Glutamatergic neuron (in vitro differentiated cells): ENCODE measurements at regions not wholly inside any gene's neighbourhood (a gene's known extent, or its start where the extent isn't known, plus 50 kb on each side); places are given as distances from the start of the nearest gene placed in this dataset.
A peak's percentile ranks its signal among the peaks of the same experiment; 100 is the strongest.

Source experiments
- DNase-seq: peaks from one replicate; pipeline ENCODE4 v3.0.0; 2022
- H3K27ac Mint-ChIP-seq: one replicate; pipeline ENCODE4 v1.8.0; 2020; ENCODE audit warnings: mild to moderate bottlenecking, mixed read lengths, inconsistent platforms; ENCODE audit not compliant: unreplicated experiment
- H3K27me3 Mint-ChIP-seq: one replicate; pipeline ENCODE4 v1.8.0; 2020; ENCODE audit warnings: mild to moderate bottlenecking, moderate library complexity, mixed read lengths, inconsistent platforms; ENCODE audit not compliant: unreplicated experiment
- H3K36me3 Mint-ChIP-seq: one replicate; pipeline ENCODE4 v1.8.0; 2020; ENCODE audit warnings: mild to moderate bottlenecking, mixed read lengths, inconsistent platforms; ENCODE audit not compliant: unreplicated experiment
- H3K4me1 Mint-ChIP-seq: one replicate; pipeline ENCODE4 v1.8.0; 2020; ENCODE audit warnings: mild to moderate bottlenecking, low read depth, mixed read lengths, inconsistent platforms; ENCODE audit not compliant: unreplicated experiment
- H3K4me3 Mint-ChIP-seq: one replicate; pipeline ENCODE4 v1.8.0; 2020; ENCODE audit warnings: mild to moderate bottlenecking, mixed read lengths, inconsistent platforms; ENCODE audit not compliant: unreplicated experiment
- H3K9me3 Mint-ChIP-seq: one replicate; pipeline ENCODE4 v1.8.0; 2020; ENCODE audit warnings: mild to moderate bottlenecking, moderate library complexity, mixed read lengths, inconsistent platforms; ENCODE audit not compliant: unreplicated experiment
- CTCF ChIP-seq: fragments of 200-600 bp; sonication (generic); IDR thresholded peaks from one replicate; pipeline ENCODE4 v1.5.0; 2021; ENCODE audit not compliant: partially characterized antibody, unreplicated experiment

DNA sequence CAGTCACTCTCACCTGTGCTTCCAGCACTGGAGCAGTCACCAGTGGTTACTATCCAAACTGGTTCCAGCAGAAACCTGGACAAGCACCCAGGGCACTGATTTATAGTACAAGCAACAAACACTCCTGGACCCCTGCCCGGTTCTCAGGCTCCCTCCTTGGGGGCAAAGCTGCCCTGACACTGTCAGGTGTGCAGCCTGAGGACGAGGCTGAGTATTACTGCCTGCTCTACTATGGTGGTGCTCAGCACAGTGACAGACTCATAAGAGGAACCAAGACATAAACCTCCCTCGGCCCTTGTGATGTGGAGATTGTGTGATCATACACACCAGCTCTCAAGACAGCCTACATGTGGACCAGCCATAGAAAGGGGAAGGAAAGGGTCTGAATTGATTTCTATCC lies 113.3 kb downstream of the ZNF280B start:
- no peak for DNase-seq
- peaks cover 13% of the 10 kb centered on the region for H3K27me3 Mint-ChIP-seq
- no peak overlapping the region for H3K4me3 Mint-ChIP-seq
- peaks cover 12% of the 10 kb centered on the region for H3K36me3 Mint-ChIP-seq
- no peak for TF ChIP-seq CTCF
- no peak overlapping the region for H3K27ac Mint-ChIP-seq
- H3K9me3 Mint-ChIP-seq, result peaks cover 8% of the 10 kb centered on the region
- peaks cover 8% of the 10 kb centered on the region for H3K4me1 Mint-ChIP-seq

- DNase-seq, result no peak
- Mint-ChIP-seq H3K9me3 (peaks cover 8% of the 10 kb centered on the region), H3K4me3 (no peak overlapping the region), H3K36me3 (peaks cover 14% of the 10 kb centered on the region), H3K27me3 (peaks cover 15% of the 10 kb centered on the region), H3K4me1 (peaks cover 8% of the 10 kb centered on the region), H3K27ac (no peak overlapping the region)
- no peak for TF ChIP-seq CTCF
These were observed 111.7 kb downstream of the ZNF280B start for GRCh38 chr22:22396741-22397291.

DNA sequence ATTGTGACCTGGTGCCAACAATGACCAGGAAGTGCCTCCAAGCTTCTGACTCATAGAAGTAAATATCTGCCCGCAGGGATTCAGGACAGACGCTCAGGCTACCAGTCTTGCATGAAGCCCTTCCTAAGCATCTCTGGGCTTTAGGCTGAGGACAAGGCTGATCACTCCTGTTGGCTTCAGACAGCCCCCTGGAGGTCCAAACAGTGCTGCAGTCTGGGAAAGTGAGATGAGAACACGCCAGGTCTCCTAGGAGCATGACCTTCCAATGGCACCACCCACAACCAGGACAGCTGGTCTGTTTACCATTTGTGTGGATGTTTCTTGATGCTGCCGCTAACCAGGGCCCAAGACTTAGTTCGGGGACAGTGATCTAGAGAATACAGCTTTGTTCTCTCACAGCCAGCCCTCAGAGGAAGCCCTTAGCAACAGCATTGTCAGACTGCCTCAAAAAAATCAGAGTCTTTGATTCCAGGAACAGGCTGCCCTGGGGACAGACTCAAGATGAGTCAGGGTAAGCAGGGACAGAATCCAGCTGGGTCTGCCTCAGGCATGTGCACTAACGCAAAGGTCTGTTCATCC lies 111.2 kb downstream of the ZNF280B start:
- peak overlapping the region; percentile 18 for H3K4me3 Mint-ChIP-seq
- H3K27me3 Mint-ChIP-seq, result peaks cover 13% of the 10 kb centered on the region
- peaks cover 8% of the 10 kb centered on the region for H3K4me1 Mint-ChIP-seq
- TF ChIP-seq CTCF, result no peak
- H3K9me3 Mint-ChIP-seq, result peaks cover 8% of the 10 kb centered on the region
- no peak for DNase-seq
- peak overlapping the region; percentile 70 for H3K27ac Mint-ChIP-seq
- H3K36me3 Mint-ChIP-seq, result peaks cover 14% of the 10 kb centered on the region

GRCh38 chr22:22397875-22398524 lies 110.5 kb downstream of the ZNF280B start:
- DNase-seq, result no peak
- peaks cover 11% of the 10 kb centered on the region for H3K27me3 Mint-ChIP-seq

More at GRCh38 chr22:22397875-22398524, 110.5 kb downstream of the ZNF280B start:
- peak overlapping the region; percentile 70 for H3K27ac Mint-ChIP-seq
- peaks cover 14% of the 10 kb centered on the region for H3K36me3 Mint-ChIP-seq
- H3K4me1 Mint-ChIP-seq, result peaks cover 8% of the 10 kb centered on the region
- H3K9me3 Mint-ChIP-seq, result peaks cover 6% of the 10 kb centered on the region
- no peak for TF ChIP-seq CTCF
- peak overlapping the region; percentile 17 for H3K4me3 Mint-ChIP-seq
